ENCODE measurements at regions not wholly inside any gene's neighbourhood (a gene's known extent, or its start where the extent isn't known, plus 50 kb on each side); places are given as distances from the start of the nearest gene placed in this dataset.

GRCh38 chr1:185520188-185520920 is 203.3 kb upstream of the IVNS1ABP start:
- H3K9me3 ChIP-seq (replicated peaks; ENCODE audit: control insufficient read depth, insufficient read depth, low read length), result no peaks in the 10 kb centered on the region
- peak overlapping the region; percentile 31 for H3K4me2 ChIP-seq (ENCODE audit: insufficient read depth, low read length)
- ChIA-PET POLR2A (no interaction called here), CTCF (no interaction called here)
- no peaks in the 10 kb centered on the region for H3K36me3 ChIP-seq (ENCODE audit: control insufficient read depth in 2 of 2, extremely low read depth in 1 of 2, insufficient read depth in 2 of 2, low read length in 2 of 2)
- H3K9me1 ChIP-seq (replicated peaks; ENCODE audit: control insufficient read depth, extremely low read depth, insufficient read depth, low read length), result no peaks in the 10 kb centered on the region
- H2AFZ ChIP-seq (ENCODE audit: low read depth, low read length), result peak overlapping the region; percentile 4
- TF ChIP-seq GATA2 (IDR thresholded peaks at IDR 0.05; ENCODE audit: insufficient read depth, insufficient read length, low read depth, low read length), result peak; percentile 44
- no peak for TF ChIP-seq MAX (IDR thresholded peaks at IDR 0.05; ENCODE audit: insufficient read depth, insufficient read length)
- TF ChIP-seq JUN (IDR thresholded peaks at IDR 0.05; ENCODE audit: borderline replicate concordance, insufficient read depth, insufficient read length, low read depth), result no peak
- TF ChIP-seq FOS (IDR thresholded peaks at IDR 0.05; ENCODE audit: borderline replicate concordance, insufficient read depth, low read length), result peak; percentile 81
- H3K4me1 ChIP-seq (ENCODE audit: control insufficient read depth, extremely low read depth, insufficient read depth, low read length), result peaks cover 8% of the 10 kb centered on the region
- no peaks in the 10 kb centered on the region for H3K27me3 ChIP-seq (ENCODE audit: control insufficient read depth in 2 of 2, insufficient read depth in 2 of 2, low read length in 2 of 2)
- no peak overlapping the region for H3K4me3 ChIP-seq (replicated peaks in 1 of 3; ENCODE audit: insufficient read depth in 1 of 3, low read depth in 1 of 3, low read length in 3 of 3)
- H3K27ac ChIP-seq (ENCODE audit: insufficient read depth, low read depth, low read length), result peak overlapping the region; percentile 35
- dilution Hi-C loops (cut with MboI; ENCODE audit: extremely low pct_ligation_motif_present, low sequenced_read_pairs) (no loop called here), intact Hi-C loops (cut with micrococcal nuclease) (loop anchor here (2.0 kb wide), 2 partner anchors 20 to 46 kb away; no protein-coding TSS in a partner anchor)
- DNase-seq (ENCODE audit: low read depth, low spot score) (peak; percentile 57), FAIRE-seq (peak; percentile 88)
- no peak overlapping the region for H3K9ac ChIP-seq (replicated peaks; ENCODE audit: extremely low read depth, insufficient read depth, low read length)
- no peaks in the 10 kb centered on the region for H4K20me1 ChIP-seq (replicated peaks; ENCODE audit: control insufficient read depth, extremely low read depth, insufficient read depth, low read length)
- no TSS peak for BruUV-seq (replicated peaks)
- H3K79me2 ChIP-seq (ENCODE audit: control insufficient read depth, insufficient read depth, low read length), result no peaks in the 10 kb centered on the region

- DNase-seq (ENCODE audit: low read depth, low spot score), result no peak
- CTCF ChIA-PET, result no interaction called here
Observed at GRCh38 chr1:185517808-185518419, 200.9 kb upstream of the IVNS1ABP start.

More at GRCh38 chr1:185517808-185518419, 200.9 kb upstream of the IVNS1ABP start:
- no TSS peak for BruUV-seq (replicated peaks)
- TF ChIP-seq MYC (IDR thresholded peaks at IDR 0.05; ENCODE audit: low read depth, low read length) (no peak), GATA2 (IDR thresholded peaks at IDR 0.05; ENCODE audit: insufficient read depth, insufficient read length, low read depth, low read length) (no peak), FOS (IDR thresholded peaks at IDR 0.05; ENCODE audit: borderline replicate concordance, insufficient read depth, low read length) (no peak), POLR2A (IDR thresholded peaks at IDR 0.05; ENCODE audit: low read depth, low read length) (no peak), EZH2 (IDR thresholded peaks at IDR 0.05; ENCODE audit: borderline replicate concordance, low read depth, low read length, severe bottlenecking) (no peak), MAX (IDR thresholded peaks at IDR 0.05; ENCODE audit: insufficient read depth, insufficient read length) (no peak), POLR2AphosphoS5 (IDR thresholded peaks at IDR 0.05; ENCODE audit: insufficient read depth, low read depth, low read length) (no peak), JUN (IDR thresholded peaks at IDR 0.05; ENCODE audit: borderline replicate concordance, insufficient read depth, insufficient read length, low read depth) (no peak), CTCF (IDR thresholded peaks at IDR 0.05; ENCODE audit: extremely low read depth in 1 of 2, insufficient read depth in 1 of 2, low read depth in 1 of 2, low read length in 2 of 2) (no peak)
- Histone ChIP-seq H2AFZ (ENCODE audit: low read depth, low read length) (no peak overlapping the region), H3K4me2 (ENCODE audit: insufficient read depth, low read length) (no peak overlapping the region), H3K9ac (replicated peaks; ENCODE audit: extremely low read depth, insufficient read depth, low read length) (no peak overlapping the region), H3K27ac (ENCODE audit: insufficient read depth, low read depth, low read length) (no peak overlapping the region), H3K36me3 (ENCODE audit: control insufficient read depth in 2 of 2, extremely low read depth in 1 of 2, insufficient read depth in 2 of 2, low read length in 2 of 2) (no peaks in the 10 kb centered on the region), H3K27me3 (ENCODE audit: control insufficient read depth in 2 of 2, insufficient read depth in 2 of 2, low read length in 2 of 2) (no peaks in the 10 kb centered on the region), H3K9me3 (replicated peaks; ENCODE audit: control insufficient read depth, insufficient read depth, low read length) (no peaks in the 10 kb centered on the region), H3K79me2 (ENCODE audit: control insufficient read depth, insufficient read depth, low read length) (no peaks in the 10 kb centered on the region), H3K4me1 (ENCODE audit: control insufficient read depth, extremely low read depth, insufficient read depth, low read length) (peaks cover 8% of the 10 kb centered on the region), H3K9me1 (replicated peaks; ENCODE audit: control insufficient read depth, extremely low read depth, insufficient read depth, low read length) (no peaks in the 10 kb centered on the region), H4K20me1 (replicated peaks; ENCODE audit: control insufficient read depth, extremely low read depth, insufficient read depth, low read length) (no peaks in the 10 kb centered on the region), H3K4me3 (replicated peaks in 1 of 3; ENCODE audit: insufficient read depth in 1 of 3, low read depth in 1 of 3, low read length in 3 of 3) (no peak overlapping the region)
- POLR2A ChIA-PET, result no interaction called here
- FAIRE-seq, result no peak
- dilution Hi-C loops (cut with MboI; ENCODE audit: extremely low pct_ligation_motif_present, low sequenced_read_pairs) (no loop called here), intact Hi-C loops (cut with micrococcal nuclease) (no loop called here)

All from endothelial cell of umbilical vein (primary cell).